ENCODE measurements at regions not wholly inside any gene's neighbourhood (a gene's known extent, or its start where the extent isn't known, plus 50 kb on each side); places are given as distances from the start of the nearest gene placed in this dataset.
"Not testable (repeated sequence)": the region's sequence is repeated elsewhere in the genome, so short reads cannot be mapped to it uniquely, and the experiment has no call there.

GRCh38 chr11:39589391-39589790 is 1870.1 kb downstream of the LRRC4C start:
- Mint-ChIP-seq H3K9me3 (no peaks in the 10 kb centered on the region), H3K27me3 (no peaks in the 10 kb centered on the region), H3K4me1 (ENCODE audit: low read depth in 2 of 2) (no peaks in the 10 kb centered on the region), H3K36me3 (no peaks in the 10 kb centered on the region), H3K4me3 (no peak overlapping the region), H3K27ac (no peak overlapping the region)
- ATAC-seq (no peak), DNase-seq (ENCODE audit: low spot score) (no peak)

DNA sequence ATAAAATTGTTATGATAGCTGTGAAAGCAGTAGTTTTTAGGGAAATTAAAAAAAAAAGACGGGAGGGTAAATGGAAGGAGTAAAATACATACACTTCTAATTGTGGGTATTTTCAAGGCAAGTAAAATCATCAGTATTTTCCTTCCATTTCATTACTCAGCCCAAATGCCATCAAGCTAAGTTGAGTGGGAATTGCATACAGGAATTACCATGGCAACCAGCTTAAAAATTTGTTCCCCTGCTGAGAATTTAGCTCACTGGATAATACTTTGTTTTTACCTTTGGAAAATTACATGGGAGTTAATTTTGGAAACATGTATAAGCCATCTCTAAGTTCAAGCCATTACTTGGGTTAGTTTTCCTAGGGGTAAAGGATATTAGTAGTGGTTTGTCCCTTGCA is 1873.4 kb downstream of the LRRC4C start:
- Mint-ChIP-seq H3K4me3 (no peak overlapping the region), H3K27me3 (no peaks in the 10 kb centered on the region), H3K4me1 (ENCODE audit: low read depth in 2 of 2) (no peaks in the 10 kb centered on the region), H3K27ac (no peak overlapping the region), H3K36me3 (no peaks in the 10 kb centered on the region), H3K9me3 (peaks cover 7% of the 10 kb centered on the region)
- ATAC-seq (no peak), DNase-seq (ENCODE audit: low spot score) (no peak)

DNA sequence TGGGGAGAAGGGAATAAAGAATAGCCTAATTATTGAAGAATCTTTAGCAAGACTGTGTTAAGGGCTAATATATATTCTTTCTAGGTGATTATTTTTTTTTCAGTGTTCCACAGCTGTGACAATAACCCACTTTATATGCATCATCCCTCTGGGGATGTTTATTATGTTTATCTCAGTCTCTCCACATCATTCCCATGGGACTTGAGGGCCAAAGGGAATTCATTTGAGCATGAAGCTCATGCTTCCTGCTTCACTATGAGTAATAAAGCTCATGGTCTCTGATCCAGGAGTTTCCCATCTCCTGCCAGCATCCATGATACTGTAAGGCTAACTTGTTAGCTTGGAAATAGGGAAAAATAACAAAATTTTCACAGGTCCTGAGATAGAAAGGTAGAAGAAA is 1888.4 kb downstream of the LRRC4C start:
- H3K27me3 Mint-ChIP-seq = no peaks in the 10 kb centered on the region
- peaks cover 22% of the 10 kb centered on the region for H3K9me3 Mint-ChIP-seq
- ATAC-seq = no peak
- H3K27ac Mint-ChIP-seq = no peak overlapping the region
- H3K36me3 Mint-ChIP-seq = no peaks in the 10 kb centered on the region
- H3K4me3 Mint-ChIP-seq = no peak overlapping the region
- no peaks in the 10 kb centered on the region for H3K4me1 Mint-ChIP-seq (ENCODE audit: low read depth in 2 of 2)
- DNase-seq (ENCODE audit: low spot score) = no peak

DNA sequence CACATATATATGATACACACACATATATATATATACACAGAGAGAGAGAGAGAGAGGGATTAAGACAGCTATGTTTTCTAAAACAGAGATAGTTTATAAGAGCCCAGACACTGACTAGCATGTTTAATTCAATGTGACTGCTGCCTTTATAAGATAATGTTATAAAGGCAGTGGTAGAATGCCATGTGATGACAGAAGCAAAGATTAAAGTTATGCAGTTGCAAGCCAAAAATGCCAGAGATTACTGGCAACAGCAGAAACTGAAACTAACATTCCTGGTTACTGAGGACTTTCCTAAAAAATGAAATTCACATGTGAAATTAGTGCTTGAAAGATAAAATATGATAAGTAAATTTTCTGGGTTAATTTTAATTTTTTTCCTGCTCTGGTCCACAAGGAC is 1888.9 kb downstream of the LRRC4C start:
- DNase-seq (ENCODE audit: low spot score) (no peak), ATAC-seq (no peak)
- H3K4me1 Mint-ChIP-seq (ENCODE audit: low read depth in 2 of 2) = no peaks in the 10 kb centered on the region
- no peak overlapping the region for H3K4me3 Mint-ChIP-seq
- no peaks in the 10 kb centered on the region for H3K36me3 Mint-ChIP-seq
- H3K27ac Mint-ChIP-seq = no peak overlapping the region
- peaks cover 23% of the 10 kb centered on the region for H3K9me3 Mint-ChIP-seq
- H3K27me3 Mint-ChIP-seq = no peaks in the 10 kb centered on the region

DNA sequence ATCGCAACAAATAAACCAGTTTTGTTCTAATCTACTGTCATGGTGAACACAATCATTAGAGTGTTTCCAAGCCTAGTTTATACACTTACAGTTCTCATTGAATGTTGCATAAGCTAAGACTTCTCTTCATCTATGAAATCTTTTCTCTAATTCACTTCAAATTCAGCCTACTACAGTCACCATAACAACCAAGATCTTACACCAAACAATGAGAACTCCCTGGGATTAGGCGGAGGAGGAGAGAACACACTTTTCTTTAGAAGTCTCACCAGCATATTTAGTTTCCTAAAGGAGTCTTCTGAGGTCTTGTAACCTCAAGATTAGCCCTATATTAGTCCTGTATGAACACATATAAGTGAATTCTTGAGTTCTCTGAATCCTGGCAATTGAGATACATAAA is 1889.7 kb downstream of the LRRC4C start:
- Mint-ChIP-seq H3K36me3 (peaks cover 3% of the 10 kb centered on the region), H3K4me1 (ENCODE audit: low read depth in 2 of 2) (no peaks in the 10 kb centered on the region), H3K9me3 (peaks cover 28% of the 10 kb centered on the region), H3K27me3 (no peaks in the 10 kb centered on the region), H3K27ac (no peak overlapping the region), H3K4me3 (no peak overlapping the region)
- no peak for ATAC-seq
- no peak for DNase-seq (ENCODE audit: low spot score)

- H3K4me1 Mint-ChIP-seq (ENCODE audit: low read depth in 2 of 2) = no peaks in the 10 kb centered on the region
- H3K27me3 Mint-ChIP-seq = no peaks in the 10 kb centered on the region
- DNase-seq (ENCODE audit: low spot score) = no peak
- H3K36me3 Mint-ChIP-seq = peaks cover 7% of the 10 kb centered on the region
- H3K9me3 Mint-ChIP-seq = peaks cover 36% of the 10 kb centered on the region
- no peak overlapping the region for H3K27ac Mint-ChIP-seq
- ATAC-seq = no peak
- no peak overlapping the region for H3K4me3 Mint-ChIP-seq
Measured at GRCh38 chr11:39542460-39542859, 1917.0 kb downstream of the LRRC4C start.

- Mint-ChIP-seq H3K4me3 (no peak overlapping the region), H3K27ac (no peak overlapping the region), H3K4me1 (ENCODE audit: low read depth in 2 of 2) (no peaks in the 10 kb centered on the region), H3K27me3 (no peaks in the 10 kb centered on the region), H3K9me3 (peaks cover 33% of the 10 kb centered on the region), H3K36me3 (peaks cover 7% of the 10 kb centered on the region)
- DNase-seq (ENCODE audit: low spot score) (no peak), ATAC-seq (no peak)
Measured at GRCh38 chr11:39541945-39542351, 1917.5 kb downstream of the LRRC4C start.

DNA sequence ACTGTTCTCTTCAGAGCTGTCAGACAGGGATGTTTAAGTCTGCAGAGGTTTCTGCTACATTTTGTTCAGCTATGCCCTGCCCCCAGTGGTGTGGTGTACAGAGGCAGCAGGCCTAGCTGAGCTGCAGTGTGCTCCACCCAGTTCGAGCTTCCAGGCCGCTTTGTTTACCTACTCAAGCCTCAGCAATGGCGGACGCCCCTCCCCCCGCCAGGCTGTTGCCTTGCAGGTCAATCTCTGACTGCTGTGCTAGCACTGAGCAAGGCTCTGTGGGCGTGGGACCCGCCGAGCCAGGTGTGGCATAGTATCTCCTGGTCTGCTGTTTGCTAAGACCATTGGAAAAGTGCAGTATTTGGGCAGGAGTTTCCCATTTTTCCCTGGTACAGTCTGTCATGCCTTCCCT is 1923.1 kb downstream of the LRRC4C start:
- H3K4me1 Mint-ChIP-seq (ENCODE audit: low read depth in 2 of 2); H3K36me3 Mint-ChIP-seq; ATAC-seq; DNase-seq (ENCODE audit: low spot score); H3K4me3 Mint-ChIP-seq; H3K27me3 Mint-ChIP-seq; H3K27ac Mint-ChIP-seq: not testable (repeated sequence)
- peaks cover 35% of the 10 kb centered on the region for H3K9me3 Mint-ChIP-seq
